Panc1 (cell line): ENCODE measurements at regions not wholly inside any gene's neighbourhood (a gene's known extent, or its start where the extent isn't known, plus 50 kb on each side); places are given as distances from the start of the nearest gene placed in this dataset.

Experiments used
- TF ChIP-seq, protein P1 (sequence below): fragments of 450-650 bp; IDR thresholded peaks from 2 replicates; pipeline ENCODE4 v1.5.1; 2017; ENCODE audit warnings: mild to moderate bottlenecking
- TF ChIP-seq, protein P2 (sequence below), 2 experiments: IDR thresholded peaks; 2 replicates each; pipeline ENCODE4 v1.6.1; 2011 to 2012; ENCODE audit warnings: low read depth in 2 of 2, control low read depth in 1 of 2, low read length in 1 of 2, mild to moderate bottlenecking in 1 of 2, moderate library complexity in 1 of 2; ENCODE audit not compliant: insufficient read depth in 1 of 2

DNA sequence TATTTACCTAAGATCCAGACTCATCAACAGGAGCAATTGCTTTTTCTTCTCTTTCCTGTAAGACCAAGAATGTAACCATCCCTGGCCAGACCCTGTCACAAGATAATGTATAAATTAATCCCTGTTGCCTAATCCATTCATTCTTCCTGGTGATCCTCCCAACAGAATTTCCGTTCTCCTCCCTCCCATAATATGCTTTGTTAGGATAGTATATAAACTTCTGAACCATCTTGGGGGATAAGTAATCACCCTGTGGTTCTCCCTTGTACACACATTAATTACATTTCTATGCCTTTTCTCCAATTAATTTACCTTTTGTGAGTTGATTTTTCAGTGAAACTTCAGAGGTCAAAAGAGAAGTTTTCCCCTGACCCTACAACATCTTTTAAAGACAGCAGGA is 76.2 kb upstream of the RASSF8 start:
- TF ChIP-seq, protein P1, sequence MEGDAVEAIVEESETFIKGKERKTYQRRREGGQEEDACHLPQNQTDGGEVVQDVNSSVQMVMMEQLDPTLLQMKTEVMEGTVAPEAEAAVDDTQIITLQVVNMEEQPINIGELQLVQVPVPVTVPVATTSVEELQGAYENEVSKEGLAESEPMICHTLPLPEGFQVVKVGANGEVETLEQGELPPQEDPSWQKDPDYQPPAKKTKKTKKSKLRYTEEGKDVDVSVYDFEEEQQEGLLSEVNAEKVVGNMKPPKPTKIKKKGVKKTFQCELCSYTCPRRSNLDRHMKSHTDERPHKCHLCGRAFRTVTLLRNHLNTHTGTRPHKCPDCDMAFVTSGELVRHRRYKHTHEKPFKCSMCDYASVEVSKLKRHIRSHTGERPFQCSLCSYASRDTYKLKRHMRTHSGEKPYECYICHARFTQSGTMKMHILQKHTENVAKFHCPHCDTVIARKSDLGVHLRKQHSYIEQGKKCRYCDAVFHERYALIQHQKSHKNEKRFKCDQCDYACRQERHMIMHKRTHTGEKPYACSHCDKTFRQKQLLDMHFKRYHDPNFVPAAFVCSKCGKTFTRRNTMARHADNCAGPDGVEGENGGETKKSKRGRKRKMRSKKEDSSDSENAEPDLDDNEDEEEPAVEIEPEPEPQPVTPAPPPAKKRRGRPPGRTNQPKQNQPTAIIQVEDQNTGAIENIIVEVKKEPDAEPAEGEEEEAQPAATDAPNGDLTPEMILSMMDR, result no peak
- TF ChIP-seq, protein P2, sequence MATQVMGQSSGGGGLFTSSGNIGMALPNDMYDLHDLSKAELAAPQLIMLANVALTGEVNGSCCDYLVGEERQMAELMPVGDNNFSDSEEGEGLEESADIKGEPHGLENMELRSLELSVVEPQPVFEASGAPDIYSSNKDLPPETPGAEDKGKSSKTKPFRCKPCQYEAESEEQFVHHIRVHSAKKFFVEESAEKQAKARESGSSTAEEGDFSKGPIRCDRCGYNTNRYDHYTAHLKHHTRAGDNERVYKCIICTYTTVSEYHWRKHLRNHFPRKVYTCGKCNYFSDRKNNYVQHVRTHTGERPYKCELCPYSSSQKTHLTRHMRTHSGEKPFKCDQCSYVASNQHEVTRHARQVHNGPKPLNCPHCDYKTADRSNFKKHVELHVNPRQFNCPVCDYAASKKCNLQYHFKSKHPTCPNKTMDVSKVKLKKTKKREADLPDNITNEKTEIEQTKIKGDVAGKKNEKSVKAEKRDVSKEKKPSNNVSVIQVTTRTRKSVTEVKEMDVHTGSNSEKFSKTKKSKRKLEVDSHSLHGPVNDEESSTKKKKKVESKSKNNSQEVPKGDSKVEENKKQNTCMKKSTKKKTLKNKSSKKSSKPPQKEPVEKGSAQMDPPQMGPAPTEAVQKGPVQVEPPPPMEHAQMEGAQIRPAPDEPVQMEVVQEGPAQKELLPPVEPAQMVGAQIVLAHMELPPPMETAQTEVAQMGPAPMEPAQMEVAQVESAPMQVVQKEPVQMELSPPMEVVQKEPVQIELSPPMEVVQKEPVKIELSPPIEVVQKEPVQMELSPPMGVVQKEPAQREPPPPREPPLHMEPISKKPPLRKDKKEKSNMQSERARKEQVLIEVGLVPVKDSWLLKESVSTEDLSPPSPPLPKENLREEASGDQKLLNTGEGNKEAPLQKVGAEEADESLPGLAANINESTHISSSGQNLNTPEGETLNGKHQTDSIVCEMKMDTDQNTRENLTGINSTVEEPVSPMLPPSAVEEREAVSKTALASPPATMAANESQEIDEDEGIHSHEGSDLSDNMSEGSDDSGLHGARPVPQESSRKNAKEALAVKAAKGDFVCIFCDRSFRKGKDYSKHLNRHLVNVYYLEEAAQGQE (IDR thresholded peaks at IDR 0.05; ENCODE audit: insufficient read depth in 1 of 2, low read depth in 2 of 2, low read length in 1 of 2), result no peak
